GM18520 (cell line): ENCODE measurements at regions not wholly inside any gene's neighbourhood (a gene's known extent, or its start where the extent isn't known, plus 50 kb on each side); places are given as distances from the start of the nearest gene placed in this dataset.
"Not testable (repeated sequence)": the region's sequence is repeated elsewhere in the genome, so short reads cannot be mapped to it uniquely, and the experiment has no call there.

Source experiments
- ATAC-seq: cut with Tn5 transposase; IDR thresholded peaks from one replicate; pipeline ENCODE4 v1.9.1; 2021; ENCODE audit not compliant: unreplicated experiment

DNA sequence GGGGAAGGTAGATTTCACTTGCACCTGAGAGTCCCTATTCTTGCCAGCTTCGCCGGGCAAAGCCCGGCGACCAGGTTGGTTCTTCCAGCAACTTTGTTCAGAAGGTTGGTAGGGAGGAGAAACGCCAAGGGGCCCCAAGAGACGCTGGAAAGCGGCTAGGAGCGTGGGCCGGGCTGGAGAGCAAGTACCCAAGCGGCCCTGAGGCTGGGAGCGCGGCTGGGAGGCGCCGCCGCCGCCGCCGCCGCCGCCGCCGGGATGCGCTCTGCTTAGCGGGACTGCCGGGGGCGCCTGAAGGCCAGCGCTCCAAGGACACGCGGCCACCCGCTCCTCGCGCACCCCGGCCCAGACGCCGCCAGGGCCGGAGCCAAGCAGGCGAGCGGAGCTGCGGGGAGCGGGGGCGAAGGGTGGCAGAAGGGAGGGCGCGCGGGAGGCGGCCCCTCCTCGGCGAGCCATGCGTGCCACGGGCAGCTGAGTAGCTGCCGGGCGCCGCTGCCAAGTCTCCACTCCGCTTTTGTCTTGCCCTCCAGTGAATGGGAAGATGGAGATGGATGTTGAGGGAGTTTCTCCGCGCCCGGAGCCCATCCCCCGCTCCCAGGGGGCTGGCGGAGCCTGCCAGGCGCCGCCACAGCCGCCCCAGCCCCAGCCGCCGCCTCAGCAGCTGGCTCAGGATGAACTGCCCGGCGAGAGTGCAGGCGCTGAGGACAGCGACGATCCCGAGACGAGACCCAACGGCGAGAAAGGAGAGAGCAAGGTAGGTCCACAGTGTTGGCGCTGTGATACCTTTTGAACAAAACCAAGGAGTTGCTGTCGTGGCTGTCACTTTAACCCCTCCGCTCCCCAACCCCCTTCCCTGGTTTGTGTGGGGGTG, 227.4 kb upstream of the AZI2 start:
- ATAC-seq: no peak

- no peak for ATAC-seq
Observed at GRCh38 chr3:28576614-28577200, 228.1 kb upstream of the AZI2 start.

GRCh38 chr3:28577941-28578500, 229.4 kb upstream of the AZI2 start:
- ATAC-seq: no peak

GRCh38 chr3:28586325-28586724, 237.7 kb upstream of the AZI2 start:
- peak; percentile 51 for ATAC-seq

DNA sequence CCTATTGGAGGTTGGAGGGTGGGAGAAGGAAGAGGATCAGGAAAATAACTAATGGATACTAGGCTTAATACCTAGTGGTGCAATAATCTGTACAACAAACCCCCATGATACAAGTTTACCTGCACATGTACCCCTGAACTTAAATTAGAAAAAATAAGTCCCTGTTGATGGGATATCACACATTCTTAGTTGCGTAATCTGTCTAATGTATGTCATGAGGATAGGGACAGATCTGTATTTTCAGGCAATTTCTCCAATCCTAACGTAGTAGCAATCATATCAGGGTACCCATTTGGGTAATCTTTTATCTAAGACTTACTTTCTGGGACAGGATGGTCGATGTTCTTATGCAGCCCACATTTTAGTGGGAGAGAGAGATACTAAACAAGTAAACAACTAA, 239.1 kb upstream of the AZI2 start:
- no peak for ATAC-seq

- ATAC-seq: no peak
Observed at GRCh38 chr3:28590216-28590615, 241.6 kb upstream of the AZI2 start.

GRCh38 chr3:28590860-28591259, 242.2 kb upstream of the AZI2 start:
- no peak for ATAC-seq

GRCh38 chr3:28595372-28595771, 246.7 kb upstream of the AZI2 start:
- ATAC-seq: no peak

DNA sequence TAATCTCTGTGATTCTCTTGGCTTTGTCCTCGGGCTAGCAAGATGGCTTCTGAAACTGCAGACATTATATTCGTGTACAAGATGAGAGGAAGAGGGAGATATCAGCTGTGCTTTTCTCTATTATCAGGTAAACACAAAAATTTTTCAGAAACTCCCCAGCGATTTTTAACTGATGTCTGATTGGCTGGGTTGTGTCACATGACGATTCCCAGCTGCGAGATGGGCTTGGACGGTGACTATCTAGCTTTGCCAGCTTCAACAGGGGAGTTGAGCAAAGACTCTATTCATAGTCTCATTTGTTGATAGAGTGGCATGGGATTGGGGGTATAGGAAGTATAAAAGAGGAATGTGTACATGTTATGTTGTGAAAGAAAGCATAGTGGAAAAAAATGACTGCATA, 248.8 kb upstream of the AZI2 start:
- ATAC-seq: no peak

DNA sequence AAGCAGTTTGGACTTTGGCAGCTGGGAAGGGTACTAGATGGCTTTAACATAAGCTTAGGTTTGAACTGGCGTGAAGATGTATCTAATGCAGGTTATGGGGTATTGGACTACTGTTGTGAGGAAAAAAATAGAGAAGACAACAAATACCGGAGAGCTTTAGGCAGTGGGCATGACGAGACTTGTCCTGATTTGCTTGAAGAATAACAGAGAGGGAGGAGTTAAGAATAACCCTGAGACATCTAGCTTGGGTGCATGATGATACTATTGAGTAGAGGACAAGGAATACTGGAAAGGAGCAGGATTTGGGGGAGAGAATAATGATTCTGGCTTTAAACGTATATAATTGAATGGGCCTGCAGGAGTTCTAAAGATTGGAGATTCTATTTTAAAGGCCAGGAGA, 249.5 kb upstream of the AZI2 start:
- no peak for ATAC-seq

DNA sequence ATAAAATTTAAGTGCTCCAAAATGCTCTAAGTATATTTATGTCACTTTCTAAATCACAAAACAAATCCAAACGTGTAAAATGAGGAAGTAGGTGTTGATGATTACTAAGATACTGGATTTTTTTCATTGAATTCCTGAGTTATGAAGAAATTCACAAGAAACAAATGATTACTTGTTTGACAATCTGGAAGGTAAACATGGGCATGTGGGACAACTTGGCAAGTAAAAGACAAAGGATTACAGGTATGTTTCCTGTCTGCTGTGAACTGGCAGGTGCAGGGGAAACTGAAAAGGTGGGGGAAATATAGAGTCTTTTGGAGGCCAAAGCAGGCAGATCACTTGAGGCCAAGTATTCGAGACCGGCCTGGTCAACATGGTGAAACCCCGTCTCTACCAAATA, 252.7 kb upstream of the AZI2 start:
- no peak for ATAC-seq

DNA sequence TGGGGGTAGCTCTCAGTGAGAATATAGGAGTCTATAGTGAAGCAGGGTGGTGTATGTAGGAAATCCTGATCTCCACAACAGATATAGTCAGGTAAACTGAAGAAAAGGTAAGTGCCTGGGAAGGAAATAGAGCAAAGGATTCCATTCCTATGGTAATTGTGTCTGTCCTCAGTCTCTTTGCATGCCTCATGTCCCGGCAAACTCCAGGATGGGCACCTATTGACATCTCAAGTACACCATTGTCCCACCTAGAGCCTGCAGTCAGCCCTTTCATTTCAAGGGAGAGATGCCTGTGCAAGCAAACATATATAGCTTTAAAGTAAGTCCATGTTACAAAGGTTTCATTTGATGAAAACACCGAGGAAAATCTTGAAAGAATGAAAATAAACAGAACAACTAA, 257.7 kb upstream of the AZI2 start:
- no peak for ATAC-seq

- no peak for ATAC-seq
Observed at GRCh38 chr3:28612232-28612631, 263.6 kb upstream of the AZI2 start.

DNA sequence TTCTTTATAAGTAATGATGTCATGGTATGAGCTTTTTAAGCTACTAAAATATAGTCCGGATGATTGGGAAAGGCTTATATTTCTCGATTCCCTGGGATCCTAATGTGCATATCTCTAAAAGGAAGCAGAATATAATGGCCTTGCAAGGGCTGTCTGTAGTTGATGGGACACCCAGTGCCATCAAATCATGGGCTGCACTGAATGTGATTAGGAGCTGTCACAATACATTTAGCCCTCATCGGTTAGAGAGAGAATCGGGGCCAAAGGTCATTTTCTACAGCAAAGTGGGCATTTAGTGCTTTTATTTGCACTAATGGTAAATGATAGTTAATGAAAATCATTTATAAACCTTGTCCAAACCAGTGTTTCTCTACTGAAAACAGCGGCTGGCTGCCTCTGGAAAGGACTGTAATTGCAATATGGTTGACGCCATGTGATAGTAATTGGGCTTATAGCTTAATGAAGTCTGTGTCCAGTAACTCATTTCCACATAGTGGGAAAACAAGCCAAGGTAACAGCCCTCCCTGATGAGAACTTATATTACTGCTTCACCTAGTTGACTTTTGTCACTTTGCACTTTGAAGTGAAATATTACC, 265.0 kb upstream of the AZI2 start:
- no peak for ATAC-seq

DNA sequence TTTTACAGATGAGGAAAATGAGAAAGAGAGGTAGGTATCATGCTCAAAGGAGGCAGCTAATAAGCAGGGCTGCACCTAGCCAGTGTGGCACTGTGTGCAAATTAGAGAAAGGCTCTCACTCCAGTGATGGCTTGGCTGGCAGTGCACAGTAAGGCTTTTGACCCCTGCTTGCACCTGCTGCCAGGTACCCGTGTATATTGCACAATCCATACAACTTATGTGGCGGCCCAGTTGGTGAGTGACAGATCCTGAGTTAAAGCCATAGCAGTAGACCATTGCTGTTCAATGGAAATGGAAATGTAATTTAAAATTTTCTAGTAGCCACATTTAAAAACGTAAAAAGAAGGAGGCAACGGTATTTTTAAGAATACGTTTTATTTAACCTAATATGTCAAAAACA, 266.4 kb upstream of the AZI2 start:
- no peak for ATAC-seq

DNA sequence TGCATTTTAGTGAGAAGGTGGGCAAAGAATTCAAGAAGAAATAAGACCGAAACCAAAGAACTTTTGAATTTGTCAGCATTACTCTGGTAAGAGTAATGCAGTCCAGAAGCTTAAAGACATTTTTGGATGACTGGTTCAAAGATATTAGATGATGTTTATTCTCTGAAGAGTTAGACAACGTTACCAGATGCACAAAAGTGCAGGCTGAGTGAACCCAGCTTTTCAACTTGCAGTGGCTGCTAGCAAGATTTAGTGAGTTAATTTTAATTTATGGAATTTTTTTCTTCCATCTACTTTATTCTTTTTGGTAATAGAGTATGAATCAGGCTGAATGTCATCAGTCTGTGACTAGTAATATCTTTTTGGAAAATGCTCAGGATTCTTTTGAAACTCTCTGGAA, 267.3 kb upstream of the AZI2 start:
- ATAC-seq: no peak

DNA sequence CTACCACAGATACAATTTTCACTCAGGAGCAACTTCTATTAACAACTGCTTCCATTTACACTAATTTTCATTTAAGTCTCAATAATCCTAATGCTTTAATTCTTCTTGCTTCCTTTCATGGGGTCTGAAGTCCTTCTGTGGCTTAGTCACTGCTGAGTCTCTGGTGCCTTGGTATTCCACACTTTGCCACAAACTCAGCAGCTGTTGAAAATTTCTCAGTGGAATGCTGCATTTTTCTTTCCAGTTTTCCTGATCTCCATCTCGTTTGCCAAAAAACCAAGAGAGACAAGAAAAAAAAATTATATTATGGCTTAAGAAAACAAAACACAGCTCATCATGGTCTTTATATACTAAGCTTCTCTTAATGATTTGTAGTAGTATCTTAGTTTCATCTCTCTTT, 269.2 kb upstream of the AZI2 start:
- no peak for ATAC-seq

- ATAC-seq: no peak
Observed at GRCh38 chr3:28623106-28623505, 274.5 kb upstream of the AZI2 start.

GRCh38 chr3:28624084-28624483, 275.5 kb upstream of the AZI2 start:
- ATAC-seq: no peak

- ATAC-seq: not testable (repeated sequence)
Observed at GRCh38 chr3:28627843-28628242, 279.2 kb upstream of the AZI2 start.

- no peak for ATAC-seq
Observed at GRCh38 chr3:28634019-28634418, 285.4 kb upstream of the AZI2 start.

DNA sequence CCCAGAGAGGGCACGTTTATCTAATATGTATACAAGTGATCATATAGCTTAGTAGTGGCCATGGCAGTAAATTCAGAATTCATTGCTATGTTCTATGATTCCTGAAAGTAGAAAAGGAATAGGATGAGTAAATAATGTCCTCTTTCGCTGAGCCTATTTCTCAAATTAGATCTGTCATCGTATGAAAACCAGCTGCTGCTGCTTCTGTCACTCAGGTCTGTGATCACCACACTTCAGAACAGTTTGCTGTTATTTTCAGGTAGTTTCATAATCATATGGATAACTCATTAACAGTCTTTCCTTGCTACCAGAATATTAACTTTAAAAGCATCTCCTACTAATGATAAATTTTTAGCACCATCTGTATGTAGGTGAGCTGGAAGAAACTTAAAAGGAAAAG, 289.1 kb upstream of the AZI2 start:
- ATAC-seq: no peak
